HG03066 (cell line): ENCODE measurements at regions not wholly inside any gene's neighbourhood (a gene's known extent, or its start where the extent isn't known, plus 50 kb on each side); places are given as distances from the start of the nearest gene placed in this dataset.

Experiments used
- ATAC-seq: cut with Tn5 transposase; IDR thresholded peaks from one replicate; pipeline ENCODE4 v1.9.1; 2021; ENCODE audit warnings: low read depth; ENCODE audit not compliant: unreplicated experiment

GRCh38 chr12:124726596-124727263 is 136.9 kb downstream of the SCARB1 start:
- ATAC-seq = no peak

- no peak for ATAC-seq
Measured at GRCh38 chr12:124725597-124726237, 137.9 kb downstream of the SCARB1 start.

GRCh38 chr12:124725099-124725498 is 138.6 kb downstream of the SCARB1 start:
- no peak for ATAC-seq

- ATAC-seq = no peak
Measured at GRCh38 chr12:124722878-124723277, 140.8 kb downstream of the SCARB1 start.

GRCh38 chr12:124721501-124722162 is 142.0 kb downstream of the SCARB1 start:
- no peak for ATAC-seq

- no peak for ATAC-seq
Measured at GRCh38 chr12:124720681-124721500, 142.8 kb downstream of the SCARB1 start.

- ATAC-seq = no peak
Measured at GRCh38 chr12:124720004-124720680, 143.5 kb downstream of the SCARB1 start.

GRCh38 chr12:124719231-124719630 is 144.4 kb downstream of the SCARB1 start:
- no peak for ATAC-seq

- no peak for ATAC-seq
Measured at GRCh38 chr12:124718458-124718857, 145.2 kb downstream of the SCARB1 start.

- ATAC-seq = no peak
Measured at GRCh38 chr12:124718036-124718435, 145.6 kb downstream of the SCARB1 start.

- ATAC-seq = no peak
Measured at GRCh38 chr12:124717318-124717717, 146.3 kb downstream of the SCARB1 start.

- ATAC-seq = no peak
Measured at GRCh38 chr12:124716208-124717130, 147.2 kb downstream of the SCARB1 start.

GRCh38 chr12:124715121-124715990 is 147.9 kb upstream of the NCOR2 start:
- no peak for ATAC-seq

- peak; percentile 85 for ATAC-seq
Measured at GRCh38 chr12:124713436-124714082, 146.1 kb upstream of the NCOR2 start.

- peak; percentile 26 for ATAC-seq
Measured at GRCh38 chr12:124713041-124713435, 145.6 kb upstream of the NCOR2 start.

GRCh38 chr12:124711344-124711743 is 143.9 kb upstream of the NCOR2 start:
- no peak for ATAC-seq

GRCh38 chr12:124709722-124710687 is 142.6 kb upstream of the NCOR2 start:
- ATAC-seq = no peak
